Mesenchymal stem cell (in vitro differentiated cells and primary cell): ENCODE measurements at regions not wholly inside any gene's neighbourhood (a gene's known extent, or its start where the extent isn't known, plus 50 kb on each side); places are given as distances from the start of the nearest gene placed in this dataset.
"Not testable (repeated sequence)": the region's sequence is repeated elsewhere in the genome, so short reads cannot be mapped to it uniquely, and the experiment has no call there.

ENCODE experiments used
- DNase-seq: peaks from one replicate; pipeline ENCODE4 v3.0.0-alpha.2; 2013
- H2AFZ ChIP-seq: one replicate; pipeline ENCODE4 v1.6.1; 2013; ENCODE audit warnings: low read depth, mild to moderate bottlenecking, control low read depth, inconsistent platforms, low read length, moderate library complexity
- H2AK5ac ChIP-seq: 2 replicates; pipeline ENCODE4 v1.6.1; 2013; ENCODE audit warnings: low read length, moderate library complexity, mild to moderate bottlenecking, inconsistent platforms; ENCODE audit not compliant: severe bottlenecking
- H2BK120ac ChIP-seq: one replicate; pipeline ENCODE4 v1.6.1; 2013; ENCODE audit warnings: low read depth, mild to moderate bottlenecking, inconsistent platforms, low read length, moderate library complexity
- H2BK12ac ChIP-seq, 2 experiments: one replicate each; pipeline ENCODE4 v1.6.1; 2013; ENCODE audit warnings: inconsistent platforms in 2 of 2, low read length in 2 of 2, mild to moderate bottlenecking in 2 of 2, moderate library complexity in 2 of 2, control low read depth in 1 of 2
- H2BK15ac ChIP-seq: one replicate; pipeline ENCODE4 v1.6.1; 2013; ENCODE audit warnings: mild to moderate bottlenecking, low read depth, inconsistent platforms; ENCODE audit not compliant: poor library complexity, severe bottlenecking
- H2BK5ac ChIP-seq: 2 replicates; pipeline ENCODE4 v1.6.1; 2013; ENCODE audit warnings: low read depth, mild to moderate bottlenecking, low read length, control low read depth, inconsistent platforms; ENCODE audit not compliant: poor library complexity, severe bottlenecking
- H3K14ac ChIP-seq, 2 experiments: one replicate each; pipeline ENCODE4 v1.6.1; 2013; ENCODE audit warnings: inconsistent platforms in 2 of 2, low read length in 2 of 2, control low read depth in 1 of 2, mild to moderate bottlenecking in 1 of 2, moderate library complexity in 1 of 2
- H3K18ac ChIP-seq, 2 experiments: one replicate each; pipeline ENCODE4 v1.6.1; 2013; ENCODE audit warnings: inconsistent platforms in 2 of 2, low read length in 2 of 2, control low read depth in 1 of 2, low read depth in 1 of 2, mild to moderate bottlenecking in 1 of 2
- H3K23ac ChIP-seq, 2 experiments: one replicate each; pipeline ENCODE4 v1.6.1; 2013; ENCODE audit warnings: inconsistent platforms in 2 of 2, low read length in 2 of 2, mild to moderate bottlenecking in 2 of 2, moderate library complexity in 2 of 2, control low read depth in 1 of 2
- H3K27ac ChIP-seq: 2 replicates; pipeline ENCODE4 v1.5.1; 2013; ENCODE audit warnings: mild to moderate bottlenecking, moderate library complexity, low read length, control low read depth, inconsistent platforms; ENCODE audit not compliant: poor library complexity, severe bottlenecking
- H3K27me3 ChIP-seq, 2 experiments: 2 replicates each; pipeline versions ENCODE4 v1.6.1 to v1.7.0; 2013; ENCODE audit warnings: low read length in 2 of 2, mild to moderate bottlenecking in 2 of 2, moderate library complexity in 2 of 2, control low read depth in 1 of 2, inconsistent platforms in 1 of 2; ENCODE audit not compliant: control insufficient read depth in 1 of 2, insufficient read depth in 1 of 2
- H3K36me3 ChIP-seq, 2 experiments: 2 replicates each; pipeline versions ENCODE4 v1.6.1 to v1.7.0; 2013; ENCODE audit warnings: low read length in 2 of 2, control low read depth in 1 of 2, inconsistent platforms in 1 of 2, low read depth in 1 of 2, mild to moderate bottlenecking in 1 of 2; ENCODE audit not compliant: insufficient read depth in 2 of 2, control insufficient read depth in 1 of 2
- H3K4ac ChIP-seq, 2 experiments: one replicate each; pipeline ENCODE4 v1.6.1; 2013; ENCODE audit warnings: inconsistent platforms in 2 of 2, low read length in 2 of 2, mild to moderate bottlenecking in 2 of 2, moderate library complexity in 2 of 2, control low read depth in 1 of 2, low read depth in 1 of 2
- H3K4me1 ChIP-seq: 2 replicates; pipeline ENCODE4 v1.6.1; 2013; ENCODE audit warnings: low read depth, low read length, control low read depth; ENCODE audit not compliant: control insufficient read depth, insufficient read depth
- H3K4me2 ChIP-seq: 2 replicates; pipeline ENCODE4 v1.6.1; 2013; ENCODE audit warnings: low read length, mild to moderate bottlenecking, inconsistent platforms; ENCODE audit not compliant: poor library complexity, severe bottlenecking
- H3K4me3 ChIP-seq, 2 experiments: 2 replicates each; pipeline versions ENCODE4 v1.5.1 to v1.7.0; 2013; ENCODE audit warnings: low read length in 2 of 2, mild to moderate bottlenecking in 2 of 2, control low read depth in 1 of 2, low read depth in 1 of 2; ENCODE audit not compliant: insufficient read depth in 1 of 2
- H3K79me1 ChIP-seq: replicated peaks from 2 replicates; pipeline ENCODE4 v1.6.1; 2013; ENCODE audit warnings: mild to moderate bottlenecking, control low read depth, low read length, inconsistent platforms; ENCODE audit not compliant: poor library complexity, severe bottlenecking
- H3K9ac ChIP-seq: 2 replicates; pipeline ENCODE4 v1.7.0; 2013; ENCODE audit warnings: mild to moderate bottlenecking, low read length, moderate library complexity
- H3K9me3 ChIP-seq: 2 replicates; pipeline ENCODE4 v1.7.0; 2013; ENCODE audit warnings: mild to moderate bottlenecking, low read length; ENCODE audit not compliant: control insufficient read depth
- H4K8ac ChIP-seq: one replicate; pipeline ENCODE4 v1.6.1; 2013; ENCODE audit warnings: inconsistent platforms, mild to moderate bottlenecking, low read length, moderate library complexity
- H4K91ac ChIP-seq: one replicate; pipeline ENCODE4 v1.6.1; 2013; ENCODE audit warnings: mild to moderate bottlenecking, low read length, inconsistent platforms
- WGBS: methylation state at CpG from one replicate; pipeline ENCODE4 v1.1.7; 2013; ENCODE audit warnings: mixed read lengths; 5-methylcytosine and 5-hydroxymethylcytosine counted together

- Histone ChIP-seq H3K36me3 (no peaks in the 10 kb centered on the region), H2BK12ac (no peak overlapping the region), H4K8ac (no peak overlapping the region), H2BK120ac (no peak overlapping the region), H3K9me3 (no peaks in the 10 kb centered on the region), H2AK5ac (no peak overlapping the region), H3K14ac (no peak overlapping the region), H3K79me1 (no peaks in the 10 kb centered on the region), H3K4me2 (no peak overlapping the region), H3K4me3 (no peak overlapping the region), H3K4me1 (no peaks in the 10 kb centered on the region), H3K27me3 (no peaks in the 10 kb centered on the region), H2BK5ac (no peak overlapping the region), H4K91ac (no peak overlapping the region), H3K9ac (no peak overlapping the region), H3K18ac (no peak overlapping the region), H3K23ac (no peak overlapping the region), H3K4ac (no peak overlapping the region), H2AFZ (no peak overlapping the region), H2BK15ac (no peak overlapping the region), H3K27ac (no peak overlapping the region)
- DNase-seq = no peak
- WGBS = 95% methylated on average over 2 of the region's 2 CpGs
These were observed 142.7 kb upstream of the KYNU start for GRCh38 chr2:142734770-142735169.

DNA sequence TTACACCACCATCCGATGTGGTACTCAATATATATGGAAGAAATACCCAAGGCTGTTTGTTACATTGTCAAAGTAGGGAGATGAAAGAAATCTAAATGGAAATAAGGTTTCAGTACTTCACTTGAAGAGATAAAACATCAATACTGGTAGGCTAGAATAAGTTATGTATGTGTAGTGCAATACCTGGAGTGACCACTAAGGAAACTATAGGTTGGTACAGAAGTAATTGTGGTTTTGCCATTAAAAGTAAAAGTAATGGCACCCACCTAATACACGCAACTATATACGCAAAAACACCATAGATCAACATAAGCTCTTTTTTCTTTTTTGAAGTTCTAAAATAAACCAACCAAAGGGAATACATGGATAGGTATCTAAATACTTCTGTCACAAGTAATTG lies 143.2 kb upstream of the KYNU start:
- no peak overlapping the region for H2BK5ac ChIP-seq

GRCh38 chr2:142729814-142730213 lies 147.7 kb upstream of the KYNU start:
- not testable (repeated sequence) for H3K9ac ChIP-seq, H3K4me1 ChIP-seq, H3K36me3 ChIP-seq, H3K4ac ChIP-seq, H2BK12ac ChIP-seq, H3K23ac ChIP-seq, H2BK15ac ChIP-seq, H3K27ac ChIP-seq, H3K18ac ChIP-seq, H3K79me1 ChIP-seq, H3K27me3 ChIP-seq, H3K14ac ChIP-seq, H3K4me3 ChIP-seq, H2AK5ac ChIP-seq, H4K8ac ChIP-seq, H2BK5ac ChIP-seq, H2AFZ ChIP-seq, H2BK120ac ChIP-seq, H3K9me3 ChIP-seq, H4K91ac ChIP-seq, H3K4me2 ChIP-seq, DNase-seq
- no CpG with 5 or more reads among the region's 1 CpG for WGBS

More for the DNA sequence above, 143.2 kb upstream of the KYNU start:
- Histone ChIP-seq H3K4me2 (no peak overlapping the region), H3K14ac (no peak overlapping the region), H3K23ac (no peak overlapping the region), H3K36me3 (no peaks in the 10 kb centered on the region), H3K4me1 (no peaks in the 10 kb centered on the region), H2BK15ac (no peak overlapping the region), H3K9me3 (no peaks in the 10 kb centered on the region), H2BK120ac (no peak overlapping the region), H4K8ac (no peak overlapping the region), H3K4ac (no peak overlapping the region), H3K27me3 (no peaks in the 10 kb centered on the region), H4K91ac (no peak overlapping the region), H3K79me1 (no peaks in the 10 kb centered on the region), H3K4me3 (no peak overlapping the region), H2BK12ac (no peak overlapping the region), H3K9ac (no peak overlapping the region), H2AFZ (no peak overlapping the region), H3K27ac (no peak overlapping the region), H3K18ac (no peak overlapping the region), H2AK5ac (no peak overlapping the region)
- no peak for DNase-seq
- WGBS = 100% methylated on average over 1 of the region's 3 CpGs

GRCh38 chr2:142727821-142728478 lies 149.5 kb upstream of the KYNU start:
- WGBS = 94% methylated on average over 16 of the region's 17 CpGs
- H3K14ac ChIP-seq, H4K8ac ChIP-seq, H2AK5ac ChIP-seq, H2BK5ac ChIP-seq, H3K9ac ChIP-seq, H3K9me3 ChIP-seq, H3K27me3 ChIP-seq, H3K23ac ChIP-seq, H4K91ac ChIP-seq, DNase-seq, H3K36me3 ChIP-seq, H3K27ac ChIP-seq, H3K4me2 ChIP-seq, H2BK120ac ChIP-seq, H3K4ac ChIP-seq, H2BK12ac ChIP-seq, H3K4me3 ChIP-seq, H3K18ac ChIP-seq, H3K79me1 ChIP-seq, H3K4me1 ChIP-seq, H2AFZ ChIP-seq, H2BK15ac ChIP-seq: not testable (repeated sequence)
